GM12872 (cell line): ENCODE measurements at regions not wholly inside any gene's neighbourhood (a gene's known extent, or its start where the extent isn't known, plus 50 kb on each side); places are given as distances from the start of the nearest gene placed in this dataset.

ENCODE experiments used
- CTCF ChIP-seq: IDR thresholded peaks from 3 replicates; pipeline ENCODE4 v1.5.1; 2011; ENCODE audit warnings: low read depth, mild to moderate bottlenecking, low read length, moderate library complexity; ENCODE audit not compliant: insufficient read depth

- TF ChIP-seq CTCF, result no peak
Observed at GRCh38 chr3:72530426-72530825, 317.8 kb downstream of the SHQ1 start.

- no peak for TF ChIP-seq CTCF
Observed at GRCh38 chr3:72529081-72529480, 319.2 kb downstream of the SHQ1 start.

- no peak for TF ChIP-seq CTCF
Observed at GRCh38 chr3:72523429-72524151, 324.7 kb downstream of the SHQ1 start.

- TF ChIP-seq CTCF, result no peak
Observed at GRCh38 chr3:72520690-72521308, 327.4 kb downstream of the SHQ1 start.

GRCh38 chr3:72519946-72520604 is 328.2 kb downstream of the SHQ1 start:
- no peak for TF ChIP-seq CTCF

GRCh38 chr3:72517921-72518424 is 330.3 kb downstream of the SHQ1 start:
- TF ChIP-seq CTCF, result no peak

GRCh38 chr3:72517336-72517735 is 330.9 kb downstream of the SHQ1 start:
- TF ChIP-seq CTCF, result no peak
